ENCODE measurements at regions not wholly inside any gene's neighbourhood (a gene's known extent, or its start where the extent isn't known, plus 50 kb on each side); places are given as distances from the start of the nearest gene placed in this dataset.

- intact Hi-C loops (cut with DNase I), result no loop called here
- H3K4me1 ChIP-seq (ENCODE audit: control insufficient read depth in 2 of 3, insufficient read depth in 2 of 3, low read depth in 1 of 3, low read length in 3 of 3), result no peaks in the 10 kb centered on the region
- peaks cover 0 to 9% (median 0%) of the 10 kb centered on the region in 3 donors for H3K9me3 ChIP-seq (ENCODE audit: control insufficient read depth in 2 of 3, insufficient read depth in 1 of 3, low read length in 3 of 3)
- H3K27ac ChIP-seq (ENCODE audit: low read depth in 2 of 2, low read length in 2 of 2), result no peak overlapping the region
- TF ChIP-seq CTCF (IDR thresholded peaks at IDR 0.05; ENCODE audit: borderline replicate concordance, extremely low read depth, insufficient read depth), result no peak
- no peak overlapping the region for H3K9ac ChIP-seq (ENCODE audit: low read length in 3 of 3)
- FAIRE-seq (no peak), DNase-seq (no peak)
- no peaks in the 10 kb centered on the region for H3K36me3 ChIP-seq (ENCODE audit: control insufficient read depth in 2 of 3, insufficient read depth in 3 of 3, low read length in 3 of 3)
- no peak overlapping the region for H3K4me3 ChIP-seq (ENCODE audit: low read length in 3 of 3)
- no peaks in the 10 kb centered on the region for H3K27me3 ChIP-seq (ENCODE audit: control insufficient read depth, insufficient read depth, low read length)
Observed at GRCh38 chr10:130329792-130330191, 193.6 kb downstream of the GLRX3 start.

GRCh38 chr10:130333185-130333584 lies 197.0 kb downstream of the GLRX3 start:
- H3K4me3 ChIP-seq (ENCODE audit: low read length in 3 of 3), result no peak overlapping the region
- DNase-seq, result peak in 2 of 5 donors; percentile 29 to 39
- TF ChIP-seq CTCF (IDR thresholded peaks at IDR 0.05; ENCODE audit: borderline replicate concordance, extremely low read depth, insufficient read depth), result no peak
- intact Hi-C loops (cut with DNase I), result no loop called here
- H3K4me1 ChIP-seq (ENCODE audit: control insufficient read depth in 2 of 3, insufficient read depth in 2 of 3, low read depth in 1 of 3, low read length in 3 of 3), result no peaks in the 10 kb centered on the region
- no peak for FAIRE-seq
- H3K27me3 ChIP-seq (ENCODE audit: control insufficient read depth, insufficient read depth, low read length), result no peaks in the 10 kb centered on the region
- no peaks in the 10 kb centered on the region for H3K36me3 ChIP-seq (ENCODE audit: control insufficient read depth in 2 of 3, insufficient read depth in 3 of 3, low read length in 3 of 3)
- no peak overlapping the region for H3K27ac ChIP-seq (ENCODE audit: low read depth in 2 of 2, low read length in 2 of 2)
- peaks cover 0 to 3% (median 0%) of the 10 kb centered on the region in 3 donors for H3K9me3 ChIP-seq (ENCODE audit: control insufficient read depth in 2 of 3, insufficient read depth in 1 of 3, low read length in 3 of 3)
- no peak overlapping the region for H3K9ac ChIP-seq (ENCODE audit: low read length in 3 of 3)

- H3K27ac ChIP-seq (ENCODE audit: low read depth in 2 of 2, low read length in 2 of 2), result no peak overlapping the region
- H3K36me3 ChIP-seq (ENCODE audit: control insufficient read depth in 2 of 3, insufficient read depth in 3 of 3, low read length in 3 of 3), result no peaks in the 10 kb centered on the region
- no peaks in the 10 kb centered on the region for H3K27me3 ChIP-seq (ENCODE audit: control insufficient read depth, insufficient read depth, low read length)
- intact Hi-C loops (cut with DNase I), result no loop called here
- DNase-seq (peak in 1 of 5 donors; percentile 29), FAIRE-seq (no peak)
- H3K4me3 ChIP-seq (ENCODE audit: low read length in 3 of 3), result no peak overlapping the region
- peaks cover 0 to 3% (median 0%) of the 10 kb centered on the region in 3 donors for H3K9me3 ChIP-seq (ENCODE audit: control insufficient read depth in 2 of 3, insufficient read depth in 1 of 3, low read length in 3 of 3)
- H3K4me1 ChIP-seq (ENCODE audit: control insufficient read depth in 2 of 3, insufficient read depth in 2 of 3, low read depth in 1 of 3, low read length in 3 of 3), result no peaks in the 10 kb centered on the region
- H3K9ac ChIP-seq (ENCODE audit: low read length in 3 of 3), result no peak overlapping the region
- TF ChIP-seq CTCF (IDR thresholded peaks at IDR 0.05; ENCODE audit: borderline replicate concordance, extremely low read depth, insufficient read depth), result no peak
Observed at GRCh38 chr10:130335336-130335735, 199.1 kb downstream of the GLRX3 start.
